ENCODE measurements at regions not wholly inside any gene's neighbourhood (a gene's known extent, or its start where the extent isn't known, plus 50 kb on each side); places are given as distances from the start of the nearest gene placed in this dataset.

DNA sequence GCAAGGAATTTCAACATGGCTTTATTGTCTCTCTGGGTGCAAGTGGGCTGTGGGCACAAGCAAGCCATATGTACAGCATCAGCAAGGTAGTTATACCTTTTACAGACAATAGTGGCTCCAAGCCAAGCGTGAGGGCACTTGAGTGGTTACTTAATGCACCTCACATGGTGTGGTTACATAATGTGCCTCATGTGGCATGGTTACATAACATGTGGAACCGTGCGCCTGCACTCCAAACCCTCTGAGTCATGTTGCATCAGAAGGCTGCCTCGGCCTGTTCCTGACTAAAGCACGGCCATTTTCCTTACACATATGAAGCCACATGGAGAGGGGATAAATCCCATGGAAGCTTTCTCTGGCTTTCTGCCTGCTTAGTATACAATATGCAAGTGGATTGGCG lies 150.9 kb downstream of the OSTF1 start:
- TF ChIP-seq, protein P1, sequence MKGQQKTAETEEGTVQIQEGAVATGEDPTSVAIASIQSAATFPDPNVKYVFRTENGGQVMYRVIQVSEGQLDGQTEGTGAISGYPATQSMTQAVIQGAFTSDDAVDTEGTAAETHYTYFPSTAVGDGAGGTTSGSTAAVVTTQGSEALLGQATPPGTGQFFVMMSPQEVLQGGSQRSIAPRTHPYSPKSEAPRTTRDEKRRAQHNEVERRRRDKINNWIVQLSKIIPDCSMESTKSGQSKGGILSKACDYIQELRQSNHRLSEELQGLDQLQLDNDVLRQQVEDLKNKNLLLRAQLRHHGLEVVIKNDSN (IDR thresholded peaks at IDR 0.05) = peak; percentile 39
- TF ChIP-seq TCF12 (IDR thresholded peaks at IDR 0.05; ENCODE audit: low read depth) (no peak), CEBPB (IDR thresholded peaks at IDR 0.05) (peak; percentile 76), RAD21 (IDR thresholded peaks at IDR 0.05; ENCODE audit: low read depth) (no peak), NFIC (IDR thresholded peaks at IDR 0.05) (peak; percentile 41; the same call in 1 of the 2 replicates), FOXM1 (IDR thresholded peaks at IDR 0.05; ENCODE audit: borderline replicate concordance, low read depth) (no peak)
- TF ChIP-seq, protein P2, sequence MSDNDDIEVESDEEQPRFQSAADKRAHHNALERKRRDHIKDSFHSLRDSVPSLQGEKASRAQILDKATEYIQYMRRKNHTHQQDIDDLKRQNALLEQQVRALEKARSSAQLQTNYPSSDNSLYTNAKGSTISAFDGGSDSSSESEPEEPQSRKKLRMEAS (IDR thresholded peaks at IDR 0.05) = peak; percentile 62

DNA sequence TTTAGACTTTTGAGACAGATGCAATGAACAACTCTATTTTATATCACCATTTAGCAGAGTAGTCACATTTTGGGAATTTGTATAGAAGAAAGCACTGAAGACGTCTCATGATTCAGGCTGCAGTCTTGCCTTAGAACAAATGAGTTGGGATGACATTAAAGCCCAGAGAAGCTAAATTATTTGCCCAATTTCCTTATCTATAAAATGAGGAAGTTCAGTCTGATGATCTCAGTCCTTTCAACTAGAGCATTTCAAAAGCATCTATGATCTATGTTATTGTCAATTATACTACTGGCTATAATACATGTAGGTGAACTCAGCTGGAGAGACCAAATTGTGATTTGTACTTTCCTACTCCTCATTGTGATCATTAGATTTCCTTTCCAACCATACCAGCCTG lies 154.1 kb downstream of the OSTF1 start:
- TF ChIP-seq EP300 (IDR thresholded peaks at IDR 0.05; ENCODE audit: borderline replicate concordance) = no peak
- TF ChIP-seq TCF12 (IDR thresholded peaks at IDR 0.05; ENCODE audit: low read depth) = no peak
- no peak for TF ChIP-seq TEAD4 (IDR thresholded peaks at IDR 0.05)
- no peak for TF ChIP-seq NFIC (IDR thresholded peaks at IDR 0.05)
- no peak for TF ChIP-seq RAD21 (IDR thresholded peaks at IDR 0.05; ENCODE audit: low read depth)
- TF ChIP-seq EGR1 (IDR thresholded peaks at IDR 0.05) = no peak
- TF ChIP-seq YY1 (IDR thresholded peaks at IDR 0.05; ENCODE audit: low read depth) = no peak

DNA sequence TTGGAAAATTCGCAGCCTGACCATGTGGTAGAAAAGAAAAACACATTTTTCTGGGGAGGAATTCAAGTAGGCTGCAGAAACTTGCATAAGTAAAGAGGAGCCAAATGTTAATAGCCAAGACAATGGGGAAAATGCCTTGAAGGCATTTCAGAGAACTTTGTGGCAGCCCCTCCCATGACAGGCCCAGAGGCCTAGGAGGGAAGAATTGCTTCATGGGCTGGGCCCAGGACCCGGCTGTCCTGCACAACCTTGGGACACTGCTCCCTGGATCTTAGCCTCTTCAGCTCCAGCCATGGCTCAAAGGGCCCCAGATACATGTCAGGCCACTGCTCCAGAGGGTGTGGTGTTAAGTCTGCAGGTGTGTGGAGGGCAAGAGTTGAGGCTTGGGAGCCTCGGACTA lies 158.6 kb downstream of the OSTF1 start:
- no peak for TF ChIP-seq ZBTB7A (IDR thresholded peaks at IDR 0.05; ENCODE audit: low read depth)

DNA sequence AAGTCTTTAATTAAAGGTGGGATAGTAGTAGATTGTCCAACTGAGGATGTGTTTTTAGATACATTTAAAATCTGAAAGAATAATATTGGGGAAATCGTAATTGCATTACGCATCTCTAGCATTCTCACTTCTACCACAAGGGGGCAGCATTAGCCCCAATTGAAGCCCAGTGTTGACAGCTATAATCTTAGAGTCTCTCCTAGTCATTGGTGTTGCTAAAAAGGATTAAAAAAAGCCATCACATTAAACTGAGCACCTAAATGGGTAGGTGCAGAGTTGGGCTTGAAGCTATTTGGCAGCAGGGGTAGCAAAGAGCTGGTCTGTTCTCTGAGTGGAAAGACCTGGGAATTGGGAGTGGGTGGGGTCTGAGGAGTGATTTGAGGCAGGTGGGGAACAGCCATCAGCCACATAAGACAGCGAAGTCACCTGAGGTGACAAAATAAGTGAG lies 177.2 kb downstream of the OSTF1 start:
- TF ChIP-seq TEAD4 (IDR thresholded peaks at IDR 0.05) = no peak
- peak; percentile 72 for TF ChIP-seq RAD21 (IDR thresholded peaks at IDR 0.05; ENCODE audit: low read depth)
- TF ChIP-seq, protein P3, sequence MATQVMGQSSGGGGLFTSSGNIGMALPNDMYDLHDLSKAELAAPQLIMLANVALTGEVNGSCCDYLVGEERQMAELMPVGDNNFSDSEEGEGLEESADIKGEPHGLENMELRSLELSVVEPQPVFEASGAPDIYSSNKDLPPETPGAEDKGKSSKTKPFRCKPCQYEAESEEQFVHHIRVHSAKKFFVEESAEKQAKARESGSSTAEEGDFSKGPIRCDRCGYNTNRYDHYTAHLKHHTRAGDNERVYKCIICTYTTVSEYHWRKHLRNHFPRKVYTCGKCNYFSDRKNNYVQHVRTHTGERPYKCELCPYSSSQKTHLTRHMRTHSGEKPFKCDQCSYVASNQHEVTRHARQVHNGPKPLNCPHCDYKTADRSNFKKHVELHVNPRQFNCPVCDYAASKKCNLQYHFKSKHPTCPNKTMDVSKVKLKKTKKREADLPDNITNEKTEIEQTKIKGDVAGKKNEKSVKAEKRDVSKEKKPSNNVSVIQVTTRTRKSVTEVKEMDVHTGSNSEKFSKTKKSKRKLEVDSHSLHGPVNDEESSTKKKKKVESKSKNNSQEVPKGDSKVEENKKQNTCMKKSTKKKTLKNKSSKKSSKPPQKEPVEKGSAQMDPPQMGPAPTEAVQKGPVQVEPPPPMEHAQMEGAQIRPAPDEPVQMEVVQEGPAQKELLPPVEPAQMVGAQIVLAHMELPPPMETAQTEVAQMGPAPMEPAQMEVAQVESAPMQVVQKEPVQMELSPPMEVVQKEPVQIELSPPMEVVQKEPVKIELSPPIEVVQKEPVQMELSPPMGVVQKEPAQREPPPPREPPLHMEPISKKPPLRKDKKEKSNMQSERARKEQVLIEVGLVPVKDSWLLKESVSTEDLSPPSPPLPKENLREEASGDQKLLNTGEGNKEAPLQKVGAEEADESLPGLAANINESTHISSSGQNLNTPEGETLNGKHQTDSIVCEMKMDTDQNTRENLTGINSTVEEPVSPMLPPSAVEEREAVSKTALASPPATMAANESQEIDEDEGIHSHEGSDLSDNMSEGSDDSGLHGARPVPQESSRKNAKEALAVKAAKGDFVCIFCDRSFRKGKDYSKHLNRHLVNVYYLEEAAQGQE (IDR thresholded peaks at IDR 0.05; ENCODE audit: low read depth) = no peak
- TF ChIP-seq YY1 (IDR thresholded peaks at IDR 0.05; ENCODE audit: low read depth) = no peak
- TF ChIP-seq TAF1 (IDR thresholded peaks at IDR 0.05; ENCODE audit: low read depth) = no peak
- TF ChIP-seq, protein P1 (IDR thresholded peaks at IDR 0.05) = no peak
- no peak for TF ChIP-seq NFIC (IDR thresholded peaks at IDR 0.05)
- TF ChIP-seq FOXM1 (IDR thresholded peaks at IDR 0.05; ENCODE audit: borderline replicate concordance, low read depth) = no peak

DNA sequence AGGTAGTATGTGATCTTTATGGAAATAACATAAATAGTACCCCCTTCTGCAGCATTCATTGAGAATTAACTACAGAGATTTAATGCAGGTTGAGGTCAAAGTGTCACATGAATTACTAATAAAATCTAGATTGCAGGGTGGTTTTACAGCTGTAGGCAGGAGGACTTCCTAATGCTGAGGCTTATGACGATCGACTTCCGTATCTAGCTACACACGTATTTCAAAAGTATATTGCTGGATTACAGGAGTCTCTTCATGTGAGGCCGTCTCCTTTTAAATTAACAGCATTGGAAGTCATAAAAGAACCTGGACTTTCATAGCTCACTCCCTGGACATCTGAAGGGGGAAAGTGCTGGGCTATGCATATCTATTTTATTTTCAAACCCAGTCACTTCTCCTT lies 180.9 kb downstream of the OSTF1 start:
- TF ChIP-seq CREB1 (IDR thresholded peaks at IDR 0.05; ENCODE audit: low read depth) (no peak), EP300 (IDR thresholded peaks at IDR 0.05; ENCODE audit: borderline replicate concordance) (no peak), TCF12 (IDR thresholded peaks at IDR 0.05; ENCODE audit: low read depth) (no peak), NFIC (IDR thresholded peaks at IDR 0.05) (no peak), TEAD4 (IDR thresholded peaks at IDR 0.05) (no peak), RAD21 (IDR thresholded peaks at IDR 0.05; ENCODE audit: low read depth) (no peak), TAF1 (IDR thresholded peaks at IDR 0.05; ENCODE audit: low read depth) (no peak), EGR1 (IDR thresholded peaks at IDR 0.05) (no peak), ZBTB7A (IDR thresholded peaks at IDR 0.05; ENCODE audit: low read depth) (no peak), FOXM1 (IDR thresholded peaks at IDR 0.05; ENCODE audit: borderline replicate concordance, low read depth) (no peak)
- TF ChIP-seq, protein P1 (IDR thresholded peaks at IDR 0.05) = no peak
- TF ChIP-seq, protein P2 (IDR thresholded peaks at IDR 0.05) = no peak

DNA sequence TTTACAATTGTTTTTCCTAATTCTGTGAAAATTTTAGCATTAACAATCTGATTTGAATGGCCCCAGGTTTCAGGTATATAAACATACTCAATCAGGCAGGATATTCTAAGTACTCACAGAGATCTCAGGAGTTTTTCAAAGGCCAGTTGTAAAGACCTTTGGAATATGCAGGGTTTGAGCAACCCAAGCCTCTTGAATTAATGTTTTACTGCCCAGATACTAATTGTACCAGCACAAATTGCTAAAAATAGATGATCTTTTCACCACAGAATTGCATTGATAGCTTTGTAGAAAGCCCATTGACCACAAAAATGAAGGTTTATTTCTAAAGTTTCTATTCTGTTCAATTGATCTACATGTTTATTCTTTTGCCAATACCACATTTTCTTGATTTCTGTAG lies 186.5 kb downstream of the OSTF1 start:
- TF ChIP-seq, protein P1 (IDR thresholded peaks at IDR 0.05) = no peak
- TF ChIP-seq, protein P3 (IDR thresholded peaks at IDR 0.05; ENCODE audit: low read depth) = no peak
- TF ChIP-seq FOXM1 (IDR thresholded peaks at IDR 0.05; ENCODE audit: borderline replicate concordance, low read depth) (no peak), CREB1 (IDR thresholded peaks at IDR 0.05; ENCODE audit: low read depth) (no peak), ZBTB7A (IDR thresholded peaks at IDR 0.05; ENCODE audit: low read depth) (no peak), RAD21 (IDR thresholded peaks at IDR 0.05; ENCODE audit: low read depth) (no peak), TCF12 (IDR thresholded peaks at IDR 0.05; ENCODE audit: low read depth) (no peak), EGR1 (IDR thresholded peaks at IDR 0.05) (no peak)

Measured in Ishikawa (cell line).